Heart left ventricle (tissue), 13 donors: ENCODE measurements at regions not wholly inside any gene's neighbourhood (a gene's known extent, or its start where the extent isn't known, plus 50 kb on each side); places are given as distances from the start of the nearest gene placed in this dataset.

Experiments
- CTCF ChIP-seq, 12 donors: fragments of 200-600 bp; sonication (generic) in 4 of 12; IDR thresholded peaks; one replicate each; pipeline versions ENCODE4 v1.5.0 to v1.8.0; 2018 to 2022; ENCODE audit warnings: antibody characterized with exemption in 12 of 12, mild to moderate bottlenecking in 5 of 12
- POLR2A ChIP-seq, 2 donors: fragments of 450-650 bp; IDR thresholded peaks; one replicate each; pipeline ENCODE4 v1.6.1; 2017; ENCODE audit warnings: antibody characterized with exemption in 2 of 2, mild to moderate bottlenecking in 2 of 2, moderate library complexity in 2 of 2
- donor health status: ischemic (EF 13 %, LVEDD 7.1; RV severe dilation, severe dysfunction).
- donor health status: DM: no; HTN: yes; CAD: no.
- donor health status: DM: no; HTN: no; CAD: no.
- donor health status: ischemic (EF 25% LVEDD 6.9; RV normal size, moderate dysfunction).
- donor health status: ischemic (EF 25% LVEDD 5.7; RV mildly dilated, moderate dysfunction).
- donor health status: ischemic (EF 35%, LVEDD 5.7; RV mildly dilated, moderate dysfunction).
- donor health status: nonischemic (EF 11% LVEDD 7.7; RV severe dilation, severe dysfunction).
- donor health status: DM: yes; HTN: yes; CAD: no.
- donor health status: PGD.
- donor health status: ischemic (EF 29% LVEDD 5.4; RV normal size, mild dysfunction).
- donor health status: nonischemic (EF 23%, LVEDD 6.1; RV moderate dilation, normal function).

- TF ChIP-seq CTCF (IDR thresholded peaks at IDR 0.05) (no peak), POLR2A (IDR thresholded peaks at IDR 0.05) (no peak)
These were observed 124.1 kb upstream of the TMCO5A start for GRCh38 chr15:37810381-37810780.
